ENCODE measurements at regions not wholly inside any gene's neighbourhood (a gene's known extent, or its start where the extent isn't known, plus 50 kb on each side); places are given as distances from the start of the nearest gene placed in this dataset.

- no peaks in the 10 kb centered on the region for H3K36me3 Mint-ChIP-seq
- H3K4me3 Mint-ChIP-seq = no peak overlapping the region
- H3K9me3 Mint-ChIP-seq = no peaks in the 10 kb centered on the region
- no peaks in the 10 kb centered on the region for H3K4me1 Mint-ChIP-seq
- H3K27me3 Mint-ChIP-seq = no peaks in the 10 kb centered on the region
- no peak overlapping the region for H3K27ac Mint-ChIP-seq
- ATAC-seq (ENCODE audit: low read depth) (no peak), DNase-seq (no peak)
- POLR2A ChIA-PET = no interaction called here
These were observed 225.6 kb upstream of the FAM241A start for GRCh38 chr4:111919639-111920038.

GRCh38 chr4:111921714-111922113, 223.5 kb upstream of the FAM241A start:
- Mint-ChIP-seq H3K27me3 (no peaks in the 10 kb centered on the region), H3K27ac (no peak overlapping the region), H3K4me1 (no peaks in the 10 kb centered on the region), H3K9me3 (no peaks in the 10 kb centered on the region), H3K4me3 (no peak overlapping the region), H3K36me3 (no peaks in the 10 kb centered on the region)
- POLR2A ChIA-PET = no interaction called here
- ATAC-seq (ENCODE audit: low read depth) (no peak), DNase-seq (no peak)

- ATAC-seq (ENCODE audit: low read depth) = no peak
These were observed 221.5 kb upstream of the FAM241A start for GRCh38 chr4:111923786-111924185.

GRCh38 chr4:111924696-111925095, 220.6 kb upstream of the FAM241A start:
- Mint-ChIP-seq H3K9me3 (no peaks in the 10 kb centered on the region), H3K27me3 (no peaks in the 10 kb centered on the region), H3K27ac (no peak overlapping the region), H3K36me3 (no peaks in the 10 kb centered on the region), H3K4me1 (no peaks in the 10 kb centered on the region), H3K4me3 (no peak overlapping the region)
- POLR2A ChIA-PET = no interaction called here
- ATAC-seq (ENCODE audit: low read depth) (no peak), DNase-seq (no peak)

More at GRCh38 chr4:111923786-111924185, 221.5 kb upstream of the FAM241A start:
- POLR2A ChIA-PET = no interaction called here
- no peak for DNase-seq
- Mint-ChIP-seq H3K4me1 (no peaks in the 10 kb centered on the region), H3K9me3 (no peaks in the 10 kb centered on the region), H3K27ac (no peak overlapping the region), H3K4me3 (no peak overlapping the region), H3K36me3 (no peaks in the 10 kb centered on the region), H3K27me3 (no peaks in the 10 kb centered on the region)

- Mint-ChIP-seq H3K4me1 (no peaks in the 10 kb centered on the region), H3K36me3 (no peaks in the 10 kb centered on the region), H3K27me3 (peaks cover 8% of the 10 kb centered on the region), H3K9me3 (no peaks in the 10 kb centered on the region), H3K27ac (no peak overlapping the region), H3K4me3 (no peak overlapping the region)
- DNase-seq (no peak), ATAC-seq (ENCODE audit: low read depth) (peak; percentile 45)
- POLR2A ChIA-PET = no interaction called here
These were observed 214.6 kb upstream of the FAM241A start for GRCh38 chr4:111930659-111931058.

GRCh38 chr4:111933703-111934102, 211.6 kb upstream of the FAM241A start:
- H3K9me3 Mint-ChIP-seq = no peaks in the 10 kb centered on the region
- H3K4me3 Mint-ChIP-seq = no peak overlapping the region
- H3K27me3 Mint-ChIP-seq = peaks cover 8% of the 10 kb centered on the region
- no peaks in the 10 kb centered on the region for H3K36me3 Mint-ChIP-seq
- ATAC-seq (ENCODE audit: low read depth) (no peak), DNase-seq (no peak)
- no peak overlapping the region for H3K27ac Mint-ChIP-seq
- POLR2A ChIA-PET = no interaction called here
- no peaks in the 10 kb centered on the region for H3K4me1 Mint-ChIP-seq

- Mint-ChIP-seq H3K27me3 (peaks cover 8% of the 10 kb centered on the region), H3K4me3 (no peak overlapping the region), H3K27ac (no peak overlapping the region), H3K36me3 (no peaks in the 10 kb centered on the region), H3K9me3 (no peaks in the 10 kb centered on the region), H3K4me1 (no peaks in the 10 kb centered on the region)
- POLR2A ChIA-PET = no interaction called here
- ATAC-seq (ENCODE audit: low read depth) = no peak
- DNase-seq = no peak
These were observed 210.9 kb upstream of the FAM241A start for GRCh38 chr4:111934314-111934713.

- DNase-seq (no peak), ATAC-seq (ENCODE audit: low read depth) (peak; percentile 45)
- no peaks in the 10 kb centered on the region for H3K4me1 Mint-ChIP-seq
- H3K36me3 Mint-ChIP-seq = no peaks in the 10 kb centered on the region
- no peaks in the 10 kb centered on the region for H3K9me3 Mint-ChIP-seq
- POLR2A ChIA-PET = no interaction called here
- H3K27ac Mint-ChIP-seq = no peak overlapping the region
- peaks cover 2% of the 10 kb centered on the region for H3K27me3 Mint-ChIP-seq
- no peak overlapping the region for H3K4me3 Mint-ChIP-seq
These were observed 207.9 kb upstream of the FAM241A start for GRCh38 chr4:111937368-111937767.

GRCh38 chr4:111941957-111942356, 203.3 kb upstream of the FAM241A start:
- Mint-ChIP-seq H3K4me1 (no peaks in the 10 kb centered on the region), H3K4me3 (no peak overlapping the region), H3K36me3 (no peaks in the 10 kb centered on the region), H3K9me3 (no peaks in the 10 kb centered on the region), H3K27me3 (no peaks in the 10 kb centered on the region), H3K27ac (no peak overlapping the region)
- POLR2A ChIA-PET = no interaction called here
- ATAC-seq (ENCODE audit: low read depth) = no peak
- no peak for DNase-seq

- no peak overlapping the region for H3K4me3 Mint-ChIP-seq
- H3K36me3 Mint-ChIP-seq = no peaks in the 10 kb centered on the region
- H3K9me3 Mint-ChIP-seq = peaks cover 1% of the 10 kb centered on the region
- no peaks in the 10 kb centered on the region for H3K27me3 Mint-ChIP-seq
- H3K4me1 Mint-ChIP-seq = no peaks in the 10 kb centered on the region
- POLR2A ChIA-PET = no interaction called here
- ATAC-seq (ENCODE audit: low read depth) (no peak), DNase-seq (no peak)
- no peak overlapping the region for H3K27ac Mint-ChIP-seq
These were observed 201.5 kb upstream of the FAM241A start for GRCh38 chr4:111943796-111944203.

- DNase-seq = no peak
- H3K4me1 Mint-ChIP-seq = no peaks in the 10 kb centered on the region
These were observed 200.2 kb upstream of the FAM241A start for GRCh38 chr4:111945014-111945413.

GRCh38 chr4:111946800-111947199, 198.5 kb upstream of the FAM241A start:
- POLR2A ChIA-PET = no interaction called here
- H3K36me3 Mint-ChIP-seq = no peaks in the 10 kb centered on the region
- ATAC-seq (ENCODE audit: low read depth) (no peak), DNase-seq (no peak)
- H3K9me3 Mint-ChIP-seq = peaks cover 1% of the 10 kb centered on the region
- no peaks in the 10 kb centered on the region for H3K27me3 Mint-ChIP-seq
- H3K4me1 Mint-ChIP-seq = no peaks in the 10 kb centered on the region
- H3K27ac Mint-ChIP-seq = no peak overlapping the region
- no peak overlapping the region for H3K4me3 Mint-ChIP-seq

More at GRCh38 chr4:111945014-111945413, 200.2 kb upstream of the FAM241A start:
- peaks cover 1% of the 10 kb centered on the region for H3K9me3 Mint-ChIP-seq
- H3K27me3 Mint-ChIP-seq = no peaks in the 10 kb centered on the region
- H3K36me3 Mint-ChIP-seq = no peaks in the 10 kb centered on the region
- no peak overlapping the region for H3K27ac Mint-ChIP-seq
- no peak overlapping the region for H3K4me3 Mint-ChIP-seq
- ATAC-seq (ENCODE audit: low read depth) = no peak
- POLR2A ChIA-PET = no interaction called here

- H3K27ac Mint-ChIP-seq = no peak overlapping the region
These were observed 192.6 kb upstream of the FAM241A start for GRCh38 chr4:111952688-111953087.

GRCh38 chr4:111954550-111954949, 190.7 kb upstream of the FAM241A start:
- Mint-ChIP-seq H3K36me3 (no peaks in the 10 kb centered on the region), H3K4me1 (no peaks in the 10 kb centered on the region), H3K4me3 (no peak overlapping the region), H3K27ac (no peak overlapping the region), H3K27me3 (no peaks in the 10 kb centered on the region), H3K9me3 (no peaks in the 10 kb centered on the region)
- POLR2A ChIA-PET = no interaction called here
- ATAC-seq (ENCODE audit: low read depth) (no peak), DNase-seq (no peak)

More at GRCh38 chr4:111952688-111953087, 192.6 kb upstream of the FAM241A start:
- ATAC-seq (ENCODE audit: low read depth) (no peak), DNase-seq (no peak)
- H3K27me3 Mint-ChIP-seq = no peaks in the 10 kb centered on the region
- no peaks in the 10 kb centered on the region for H3K36me3 Mint-ChIP-seq
- no peaks in the 10 kb centered on the region for H3K4me1 Mint-ChIP-seq
- H3K9me3 Mint-ChIP-seq = peaks cover 1% of the 10 kb centered on the region
- no peak overlapping the region for H3K4me3 Mint-ChIP-seq
- POLR2A ChIA-PET = no interaction called here

GRCh38 chr4:111955001-111955400, 190.3 kb upstream of the FAM241A start:
- POLR2A ChIA-PET = no interaction called here
- Mint-ChIP-seq H3K36me3 (no peaks in the 10 kb centered on the region), H3K4me1 (no peaks in the 10 kb centered on the region), H3K27me3 (no peaks in the 10 kb centered on the region), H3K4me3 (no peak overlapping the region), H3K27ac (no peak overlapping the region), H3K9me3 (no peaks in the 10 kb centered on the region)
- DNase-seq (no peak), ATAC-seq (ENCODE audit: low read depth) (no peak)
